ENCODE measurements at regions not wholly inside any gene's neighbourhood (a gene's known extent, or its start where the extent isn't known, plus 50 kb on each side); places are given as distances from the start of the nearest gene placed in this dataset.

DNA sequence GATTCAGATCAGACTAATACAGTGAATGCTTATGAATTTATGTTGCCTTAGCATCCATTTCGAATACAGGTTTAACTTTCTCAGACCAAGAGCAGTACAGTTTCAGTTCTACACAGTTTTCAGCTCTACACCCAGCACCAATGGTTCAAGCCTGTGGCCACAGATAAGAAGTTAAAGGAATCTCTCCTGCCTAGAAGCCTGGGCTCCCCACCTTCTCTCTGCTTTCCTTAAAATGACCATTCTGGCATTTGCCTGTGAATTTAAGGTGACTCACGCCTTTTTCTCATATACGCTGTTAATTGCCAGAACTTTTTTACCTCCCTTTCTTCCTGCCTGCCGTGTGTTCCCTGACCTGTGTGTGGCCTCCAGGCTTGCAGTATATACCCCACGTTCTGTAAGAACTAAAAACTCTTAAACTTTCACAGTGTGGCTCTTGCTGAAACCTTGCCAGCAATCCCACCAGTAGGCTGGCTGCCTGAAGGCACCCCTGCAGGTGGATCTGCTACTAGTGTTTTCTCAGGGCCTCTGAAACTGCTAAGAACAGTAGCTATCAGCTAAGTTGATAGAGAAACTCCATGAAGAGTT, 692.8 kb upstream of the CDH18 start:
- Histone ChIP-seq H3K27ac (ENCODE audit: low read length) (no peak overlapping the region), H3K4me3 (ENCODE audit: low read depth in 1 of 2, low read length in 2 of 2) (no peak overlapping the region), H3K9me3 (ENCODE audit: insufficient read depth, low read length, severe bottlenecking) (no peaks in the 10 kb centered on the region), H3K27me3 (ENCODE audit: insufficient read depth, low read length, poor library complexity) (no peaks in the 10 kb centered on the region), H3K36me3 (ENCODE audit: insufficient read depth, low read length) (no peaks in the 10 kb centered on the region), H3K4me1 (ENCODE audit: insufficient read depth, low read length) (no peaks in the 10 kb centered on the region), H2AFZ (ENCODE audit: low read depth, low read length) (no peak overlapping the region), H4K20me1 (ENCODE audit: insufficient read depth, low read length) (no peaks in the 10 kb centered on the region), H3K79me2 (ENCODE audit: insufficient read depth, low read length) (no peaks in the 10 kb centered on the region), H3K9ac (ENCODE audit: low read depth, low read length) (no peak overlapping the region), H3K4me2 (ENCODE audit: insufficient read depth, low read length) (no peak overlapping the region)
- TF ChIP-seq, protein P1, sequence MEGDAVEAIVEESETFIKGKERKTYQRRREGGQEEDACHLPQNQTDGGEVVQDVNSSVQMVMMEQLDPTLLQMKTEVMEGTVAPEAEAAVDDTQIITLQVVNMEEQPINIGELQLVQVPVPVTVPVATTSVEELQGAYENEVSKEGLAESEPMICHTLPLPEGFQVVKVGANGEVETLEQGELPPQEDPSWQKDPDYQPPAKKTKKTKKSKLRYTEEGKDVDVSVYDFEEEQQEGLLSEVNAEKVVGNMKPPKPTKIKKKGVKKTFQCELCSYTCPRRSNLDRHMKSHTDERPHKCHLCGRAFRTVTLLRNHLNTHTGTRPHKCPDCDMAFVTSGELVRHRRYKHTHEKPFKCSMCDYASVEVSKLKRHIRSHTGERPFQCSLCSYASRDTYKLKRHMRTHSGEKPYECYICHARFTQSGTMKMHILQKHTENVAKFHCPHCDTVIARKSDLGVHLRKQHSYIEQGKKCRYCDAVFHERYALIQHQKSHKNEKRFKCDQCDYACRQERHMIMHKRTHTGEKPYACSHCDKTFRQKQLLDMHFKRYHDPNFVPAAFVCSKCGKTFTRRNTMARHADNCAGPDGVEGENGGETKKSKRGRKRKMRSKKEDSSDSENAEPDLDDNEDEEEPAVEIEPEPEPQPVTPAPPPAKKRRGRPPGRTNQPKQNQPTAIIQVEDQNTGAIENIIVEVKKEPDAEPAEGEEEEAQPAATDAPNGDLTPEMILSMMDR (IDR thresholded peaks at IDR 0.05; ENCODE audit: borderline replicate concordance, extremely low read depth, low read length, poor library complexity, severe bottlenecking) = no peak
- no peak for TF ChIP-seq EZH2 (IDR thresholded peaks at IDR 0.05; ENCODE audit: borderline replicate concordance, low read depth, low read length, severe bottlenecking)
- ATAC-seq (ENCODE audit: insufficient read depth, low read depth) = no peak
- DNase-seq = no peak

DNA sequence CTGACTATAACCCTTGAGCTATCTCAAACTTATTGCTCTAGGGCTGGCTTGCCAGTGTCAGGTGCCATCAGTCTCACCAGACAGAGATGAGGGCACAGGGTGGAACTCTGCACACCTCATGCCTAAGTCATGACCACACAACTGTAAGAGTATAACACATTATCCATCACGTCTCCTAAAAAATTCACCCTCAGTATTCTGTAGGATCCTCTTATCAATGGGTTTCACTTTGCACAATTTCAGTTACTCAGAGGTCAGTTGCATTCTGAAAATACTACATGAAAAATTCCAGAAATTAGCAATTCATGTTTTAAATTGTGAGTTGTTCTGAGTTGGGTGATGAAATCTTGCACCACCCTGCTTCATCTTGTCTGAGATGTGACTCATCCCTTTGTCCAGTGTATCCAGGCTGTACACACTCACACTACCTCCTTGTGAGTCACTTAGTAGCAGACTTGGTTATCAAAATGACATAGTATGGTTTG, 690.9 kb upstream of the CDH18 start:
- DNase-seq (no peak), ATAC-seq (ENCODE audit: insufficient read depth, low read depth) (no peak)
- no peak overlapping the region for H3K27ac ChIP-seq (ENCODE audit: low read length)
- no peak overlapping the region for H3K9ac ChIP-seq (ENCODE audit: low read depth, low read length)
- no peaks in the 10 kb centered on the region for H4K20me1 ChIP-seq (ENCODE audit: insufficient read depth, low read length)
- H3K4me2 ChIP-seq (ENCODE audit: insufficient read depth, low read length) = no peak overlapping the region
- no peaks in the 10 kb centered on the region for H3K79me2 ChIP-seq (ENCODE audit: insufficient read depth, low read length)
- TF ChIP-seq, protein P1 (IDR thresholded peaks at IDR 0.05; ENCODE audit: borderline replicate concordance, extremely low read depth, low read length, poor library complexity, severe bottlenecking) = no peak
- no peak for TF ChIP-seq EZH2 (IDR thresholded peaks at IDR 0.05; ENCODE audit: borderline replicate concordance, low read depth, low read length, severe bottlenecking)
- no peaks in the 10 kb centered on the region for H3K27me3 ChIP-seq (ENCODE audit: insufficient read depth, low read length, poor library complexity)
- H3K36me3 ChIP-seq (ENCODE audit: insufficient read depth, low read length) = no peaks in the 10 kb centered on the region
- H3K9me3 ChIP-seq (ENCODE audit: insufficient read depth, low read length, severe bottlenecking) = no peaks in the 10 kb centered on the region
- no peak overlapping the region for H3K4me3 ChIP-seq (ENCODE audit: low read depth in 1 of 2, low read length in 2 of 2)
- no peak overlapping the region for H2AFZ ChIP-seq (ENCODE audit: low read depth, low read length)
- H3K4me1 ChIP-seq (ENCODE audit: insufficient read depth, low read length) = no peaks in the 10 kb centered on the region

DNA sequence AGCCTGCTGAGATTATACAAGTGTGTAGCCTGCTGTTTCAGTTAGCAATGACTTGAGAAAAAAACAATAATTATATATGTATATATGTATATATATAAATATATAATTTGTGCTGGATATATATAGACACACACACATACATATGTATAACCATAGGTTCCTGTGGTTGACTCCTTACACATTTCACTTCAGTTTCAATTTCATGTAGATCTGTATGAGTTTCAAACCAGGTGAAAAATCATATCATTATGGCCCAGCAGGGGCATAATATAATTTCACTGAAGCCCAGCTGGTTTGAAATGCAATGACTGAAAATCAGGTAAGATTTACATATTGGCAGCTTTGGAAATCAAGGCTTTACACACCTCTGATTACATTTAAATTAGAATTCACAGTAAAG, 690.4 kb upstream of the CDH18 start:
- no peak for ATAC-seq (ENCODE audit: insufficient read depth, low read depth)
- no peak overlapping the region for H3K4me2 ChIP-seq (ENCODE audit: insufficient read depth, low read length)
- no peak overlapping the region for H3K27ac ChIP-seq (ENCODE audit: low read length)

More for the DNA sequence above, 690.4 kb upstream of the CDH18 start:
- no peak overlapping the region for H2AFZ ChIP-seq (ENCODE audit: low read depth, low read length)
- H3K4me3 ChIP-seq (ENCODE audit: low read depth in 1 of 2, low read length in 2 of 2) = no peak overlapping the region
- H4K20me1 ChIP-seq (ENCODE audit: insufficient read depth, low read length) = no peaks in the 10 kb centered on the region
- no peaks in the 10 kb centered on the region for H3K4me1 ChIP-seq (ENCODE audit: insufficient read depth, low read length)
- H3K36me3 ChIP-seq (ENCODE audit: insufficient read depth, low read length) = no peaks in the 10 kb centered on the region
- no peak for TF ChIP-seq EZH2 (IDR thresholded peaks at IDR 0.05; ENCODE audit: borderline replicate concordance, low read depth, low read length, severe bottlenecking)
- TF ChIP-seq, protein P1 (IDR thresholded peaks at IDR 0.05; ENCODE audit: borderline replicate concordance, extremely low read depth, low read length, poor library complexity, severe bottlenecking) = no peak
- no peak overlapping the region for H3K9ac ChIP-seq (ENCODE audit: low read depth, low read length)
- DNase-seq = no peak
- H3K27me3 ChIP-seq (ENCODE audit: insufficient read depth, low read length, poor library complexity) = no peaks in the 10 kb centered on the region
- H3K9me3 ChIP-seq (ENCODE audit: insufficient read depth, low read length, severe bottlenecking) = no peaks in the 10 kb centered on the region
- no peaks in the 10 kb centered on the region for H3K79me2 ChIP-seq (ENCODE audit: insufficient read depth, low read length)

All from DND-41 (cell line).